ENCODE measurements at regions not wholly inside any gene's neighbourhood (a gene's known extent, or its start where the extent isn't known, plus 50 kb on each side); places are given as distances from the start of the nearest gene placed in this dataset.

GRCh38 chr11:131204765-131205380, 165.5 kb upstream of the NTM start:
- TF ChIP-seq CTCF (IDR thresholded peaks at IDR 0.05) (no peak), EP300 (IDR thresholded peaks at IDR 0.05) (no peak), POLR2A (IDR thresholded peaks at IDR 0.05) (no peak)

All from stomach (tissue), 4 donors.